GM12873 (cell line): ENCODE measurements at regions not wholly inside any gene's neighbourhood (a gene's known extent, or its start where the extent isn't known, plus 50 kb on each side); places are given as distances from the start of the nearest gene placed in this dataset.

ENCODE experiments used
- TF ChIP-seq, protein P1 (sequence below): IDR thresholded peaks from 2 replicates; pipeline ENCODE4 v1.5.1; 2012; ENCODE audit warnings: low read depth, mild to moderate bottlenecking, moderate library complexity, low read length, control low read depth; ENCODE audit not compliant: insufficient read depth; ENCODE audit errors: missing control alignments

- TF ChIP-seq, protein P1, sequence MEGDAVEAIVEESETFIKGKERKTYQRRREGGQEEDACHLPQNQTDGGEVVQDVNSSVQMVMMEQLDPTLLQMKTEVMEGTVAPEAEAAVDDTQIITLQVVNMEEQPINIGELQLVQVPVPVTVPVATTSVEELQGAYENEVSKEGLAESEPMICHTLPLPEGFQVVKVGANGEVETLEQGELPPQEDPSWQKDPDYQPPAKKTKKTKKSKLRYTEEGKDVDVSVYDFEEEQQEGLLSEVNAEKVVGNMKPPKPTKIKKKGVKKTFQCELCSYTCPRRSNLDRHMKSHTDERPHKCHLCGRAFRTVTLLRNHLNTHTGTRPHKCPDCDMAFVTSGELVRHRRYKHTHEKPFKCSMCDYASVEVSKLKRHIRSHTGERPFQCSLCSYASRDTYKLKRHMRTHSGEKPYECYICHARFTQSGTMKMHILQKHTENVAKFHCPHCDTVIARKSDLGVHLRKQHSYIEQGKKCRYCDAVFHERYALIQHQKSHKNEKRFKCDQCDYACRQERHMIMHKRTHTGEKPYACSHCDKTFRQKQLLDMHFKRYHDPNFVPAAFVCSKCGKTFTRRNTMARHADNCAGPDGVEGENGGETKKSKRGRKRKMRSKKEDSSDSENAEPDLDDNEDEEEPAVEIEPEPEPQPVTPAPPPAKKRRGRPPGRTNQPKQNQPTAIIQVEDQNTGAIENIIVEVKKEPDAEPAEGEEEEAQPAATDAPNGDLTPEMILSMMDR = no peak
These were observed 278.8 kb downstream of the TNS1 start for GRCh38 chr2:217723981-217724380.

DNA sequence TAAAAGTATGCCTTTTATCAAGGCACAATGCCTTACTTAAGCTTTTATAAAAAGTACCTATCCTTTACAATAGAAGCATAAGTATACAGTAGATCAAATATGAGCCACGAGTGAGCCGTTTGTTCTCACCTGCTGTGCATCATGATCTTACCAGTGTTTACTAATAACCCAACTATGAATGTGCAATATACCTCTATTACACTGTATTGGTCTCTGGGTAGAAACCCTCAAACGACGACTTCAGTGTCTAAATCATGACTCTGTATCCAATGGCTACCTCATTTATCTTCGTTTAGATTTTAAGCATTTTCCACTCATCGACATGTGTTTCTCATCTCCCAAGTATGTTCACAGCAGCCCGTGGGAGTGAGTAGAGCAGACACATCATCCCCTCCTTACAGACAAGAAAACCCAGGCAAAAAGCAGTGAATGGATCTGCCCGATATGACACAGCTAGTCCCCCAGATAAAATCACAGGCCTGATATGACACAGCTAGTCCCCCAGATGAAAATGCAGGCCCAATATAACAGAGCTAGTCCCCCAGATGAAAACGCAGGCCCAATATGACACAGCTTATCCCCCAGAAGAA lies 279.8 kb downstream of the TNS1 start:
- TF ChIP-seq, protein P1 = no peak

- TF ChIP-seq, protein P1 = no peak
These were observed 285.1 kb downstream of the TNS1 start for GRCh38 chr2:217717646-217718045.

DNA sequence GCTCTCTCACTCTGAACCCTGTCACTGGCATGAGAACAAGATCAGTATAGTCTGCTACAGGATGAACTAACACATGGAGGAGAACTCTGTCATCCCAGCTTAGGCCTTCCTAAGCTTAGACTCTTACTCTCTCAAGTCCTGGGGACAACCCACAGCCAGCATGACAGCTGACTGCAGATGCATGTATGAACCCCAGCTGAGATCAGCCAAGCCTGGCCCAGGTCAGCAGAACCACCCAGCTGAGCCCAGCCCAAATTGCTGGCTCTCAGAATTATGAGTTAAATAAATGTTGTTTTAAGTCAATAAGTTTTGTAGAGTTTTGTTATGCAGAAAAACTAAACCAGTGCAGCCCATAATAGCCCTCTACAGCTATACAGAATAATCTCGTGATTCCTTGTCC lies 287.3 kb downstream of the TNS1 start:
- TF ChIP-seq, protein P1 = no peak

DNA sequence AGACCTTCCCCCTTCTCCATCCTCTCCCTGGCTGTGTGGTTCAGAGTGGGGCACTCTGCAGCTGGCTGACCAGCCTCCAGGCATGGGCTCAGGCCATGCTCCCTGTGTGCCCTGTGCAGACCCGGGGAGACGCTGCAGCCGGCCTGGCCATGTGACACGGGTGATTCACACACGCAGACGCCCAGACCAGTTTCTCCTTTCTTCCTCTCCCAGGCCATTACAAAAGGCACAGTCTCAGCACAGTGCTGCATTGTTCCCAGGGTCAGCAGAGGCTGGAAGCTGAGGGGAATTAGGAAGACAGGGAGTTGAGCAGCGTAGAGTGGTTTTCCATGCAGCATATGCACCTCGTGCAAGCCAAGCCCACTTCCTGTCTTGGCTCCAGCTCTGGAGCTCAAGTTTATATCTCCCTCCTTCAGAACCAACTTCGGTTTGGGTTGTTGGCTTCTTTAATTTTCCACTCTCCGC lies 288.5 kb downstream of the TNS1 start:
- TF ChIP-seq, protein P1 = no peak

DNA sequence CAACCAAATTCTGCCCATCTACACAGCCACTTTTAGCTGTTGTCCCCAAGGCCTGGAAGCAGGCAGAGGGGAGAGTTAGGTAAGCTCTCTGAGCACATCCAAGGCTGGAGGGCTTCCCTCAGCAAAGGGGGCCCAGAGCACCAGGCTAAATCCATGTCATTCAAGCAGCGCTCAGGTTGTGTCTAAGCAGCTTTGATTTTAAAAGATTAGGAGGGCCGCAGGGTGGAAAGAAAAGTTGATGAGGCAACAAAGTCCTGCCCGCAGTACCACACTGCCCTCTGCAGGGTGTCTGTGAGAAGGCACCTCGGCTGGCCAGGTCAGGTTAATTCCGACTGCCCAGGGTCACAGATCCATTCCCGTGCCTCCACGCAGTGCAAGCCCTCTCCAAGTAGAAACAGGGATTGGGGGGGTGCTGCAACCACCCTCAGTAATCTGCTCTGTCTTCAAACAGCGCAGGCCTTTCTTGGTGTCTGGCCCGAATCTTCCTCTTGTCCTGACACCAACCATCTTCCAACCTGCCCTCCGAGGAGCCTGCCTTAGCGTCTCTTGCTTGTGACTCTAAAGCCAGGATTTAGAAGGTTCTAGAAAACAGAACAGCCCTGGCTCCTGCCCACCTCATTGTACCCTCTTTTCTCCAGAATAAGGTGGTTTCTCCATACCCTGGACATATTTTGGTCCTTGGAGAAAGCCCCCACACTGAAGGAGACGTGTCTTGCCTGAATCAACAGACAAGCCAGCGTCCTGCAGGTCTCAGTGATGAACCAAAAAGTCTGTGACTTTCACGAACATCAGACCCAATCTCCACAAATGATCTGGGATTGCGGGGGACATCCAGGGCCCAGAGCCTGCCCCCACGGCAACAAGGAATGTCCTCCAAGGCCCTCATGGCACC lies 289.2 kb downstream of the TNS1 start:
- TF ChIP-seq, protein P1 = peak; percentile 98

GRCh38 chr2:217712431-217712830 lies 290.4 kb downstream of the TNS1 start:
- TF ChIP-seq, protein P1 = no peak
